Stimulated activated naive CD8-positive, alpha-beta T cell treated with anti-CD3 and anti-CD28 coated beads, Interleukin-15, Interleukin-2, amounts not matched to agents 100 U/mL and 50 U/mL, for 24 hours (primary cell): ENCODE measurements at regions not wholly inside any gene's neighbourhood (a gene's known extent, or its start where the extent isn't known, plus 50 kb on each side); places are given as distances from the start of the nearest gene placed in this dataset.
A peak's percentile ranks its signal among the peaks of the same experiment; 100 is the strongest.

Source experiments
- ATAC-seq: fragments of 150-1000 bp; cut with Tn5 transposase; one replicate; pipeline ENCODE4 v1.10.0; 2021
- DNase-seq: peaks from one replicate; pipeline ENCODE4 v3.0.0; 2021

- ATAC-seq (no peak), DNase-seq (no peak)
Measured at GRCh38 chr12:68102731-68103130, 56.8 kb downstream of the IFNG start.

- DNase-seq, result no peak
- no peak for ATAC-seq
Measured at GRCh38 chr12:68102163-68102562, 57.4 kb downstream of the IFNG start.

- DNase-seq (no peak), ATAC-seq (no peak)
Measured at GRCh38 chr12:68100241-68100640, 59.3 kb downstream of the IFNG start.

- ATAC-seq (no peak), DNase-seq (no peak)
Measured at GRCh38 chr12:68098939-68099338, 60.6 kb downstream of the IFNG start.

- ATAC-seq, result no peak
Measured at GRCh38 chr12:68097386-68097785, 62.2 kb downstream of the IFNG start.

GRCh38 chr12:68094645-68095395 lies 64.7 kb downstream of the IFNG start:
- ATAC-seq (no peak), DNase-seq (no peak)

More at GRCh38 chr12:68097386-68097785, 62.2 kb downstream of the IFNG start:
- DNase-seq, result no peak

- ATAC-seq, result no peak
- DNase-seq, result no peak
Measured at GRCh38 chr12:68094195-68094594, 65.3 kb downstream of the IFNG start.

GRCh38 chr12:68092976-68093375 lies 66.6 kb downstream of the IFNG start:
- DNase-seq (no peak), ATAC-seq (no peak)

- ATAC-seq (no peak), DNase-seq (no peak)
Measured at GRCh38 chr12:68089101-68089500, 70.4 kb downstream of the IFNG start.

GRCh38 chr12:68086019-68086603 lies 73.4 kb downstream of the IFNG start:
- ATAC-seq, result no peak
- DNase-seq, result no peak

GRCh38 chr12:68081561-68081960 lies 78.0 kb downstream of the IFNG start:
- peak; percentile 74 for ATAC-seq
- DNase-seq, result no peak

- DNase-seq (peak; percentile 25), ATAC-seq (peak; percentile 73)
Measured at GRCh38 chr12:68080577-68080976, 79.0 kb downstream of the IFNG start.

- ATAC-seq (no peak), DNase-seq (no peak)
Measured at GRCh38 chr12:68078737-68079136, 80.8 kb downstream of the IFNG start.

- no peak for DNase-seq
- no peak for ATAC-seq
Measured at GRCh38 chr12:68075416-68075815, 84.1 kb downstream of the IFNG start.

- DNase-seq, result no peak
- peak; percentile 57 for ATAC-seq
Measured at GRCh38 chr12:68074306-68075027, 85.1 kb downstream of the IFNG start.

GRCh38 chr12:68070957-68071356 lies 81.7 kb downstream of the IFNG-AS1 start:
- ATAC-seq, result no peak

More at GRCh38 chr12:68070957-68071356, 81.7 kb downstream of the IFNG-AS1 start:
- no peak for DNase-seq
